Fibroblast of lung (primary cell): ENCODE measurements at regions not wholly inside any gene's neighbourhood (a gene's known extent, or its start where the extent isn't known, plus 50 kb on each side); places are given as distances from the start of the nearest gene placed in this dataset.

Source experiments
- DNase-seq, 2 donors: peaks; one replicate each; pipeline versions ENCODE4 v3.0.0 to v3.0.0-alpha.2; 2010; ENCODE audit warnings: low read depth in 2 of 2
- H2AFZ ChIP-seq: 2 replicates; pipeline ENCODE4 v1.5.1; 2012; ENCODE audit warnings: low read length, control low read depth, inconsistent platforms
- H3K27ac ChIP-seq: 2 replicates; pipeline ENCODE4 v1.5.1; 2011; ENCODE audit warnings: low read length, control low read depth; ENCODE audit not compliant: insufficient read depth
- H3K27me3 ChIP-seq: 2 replicates; pipeline ENCODE4 v1.5.1; 2011; ENCODE audit warnings: mild to moderate bottlenecking, low read length; ENCODE audit not compliant: control insufficient read depth, insufficient read depth
- H3K36me3 ChIP-seq: 2 replicates; pipeline ENCODE4 v1.5.1; 2011; ENCODE audit warnings: low read length; ENCODE audit not compliant: control insufficient read depth, insufficient read depth
- H3K4me1 ChIP-seq: 2 replicates; pipeline ENCODE4 v1.5.1; 2011; ENCODE audit warnings: low read length; ENCODE audit not compliant: control insufficient read depth, insufficient read depth; ENCODE audit errors: extremely low read depth
- H3K4me2 ChIP-seq: 2 replicates; pipeline ENCODE4 v1.5.1; 2011; ENCODE audit warnings: low read length, control low read depth; ENCODE audit not compliant: insufficient read depth; ENCODE audit errors: extremely low read depth
- H3K4me3 ChIP-seq, 4 experiments: fragments of 200-600 bp in 1 of 4; sonication (generic) in 1 of 4; replicated peaks in 1 of 4; 2 replicates each; pipeline ENCODE4 v1.5.1; 2011 to 2016; ENCODE audit warnings: low read length in 4 of 4, low read depth in 3 of 4, mild to moderate bottlenecking in 3 of 4, control low read depth in 2 of 4, inconsistent platforms in 1 of 4, mixed read lengths in 1 of 4; ENCODE audit not compliant: insufficient read depth in 1 of 4; ENCODE audit errors: control extremely low read depth in 1 of 4
- H3K79me2 ChIP-seq: 2 replicates; pipeline ENCODE4 v1.5.1; 2012; ENCODE audit warnings: mild to moderate bottlenecking, low read length, inconsistent platforms; ENCODE audit not compliant: control insufficient read depth, insufficient read depth
- H3K9ac ChIP-seq: 2 replicates; pipeline ENCODE4 v1.5.1; 2011; ENCODE audit warnings: mild to moderate bottlenecking, low read length, control low read depth; ENCODE audit not compliant: insufficient read depth
- H3K9me3 ChIP-seq: 2 replicates; pipeline ENCODE4 v1.5.1; 2012; ENCODE audit warnings: low read depth, low read length; ENCODE audit not compliant: control insufficient read depth, insufficient read depth
- H4K20me1 ChIP-seq: 2 replicates; pipeline ENCODE4 v1.5.1; 2011; ENCODE audit warnings: low read length; ENCODE audit not compliant: control insufficient read depth, insufficient read depth; ENCODE audit errors: extremely low read depth
- CTCF ChIP-seq, 2 donors: IDR thresholded peaks in 1 of 2; conservative IDR thresholded peaks in 1 of 2; 1 replicate in 1 of 2; 2 replicates in 1 of 2; pipeline ENCODE4 v1.5.1; 2011 to 2012; ENCODE audit warnings: low read length in 2 of 2, control low read depth in 1 of 2, inconsistent platforms in 1 of 2, low read depth in 1 of 2, mild to moderate bottlenecking in 1 of 2
- EZH2 ChIP-seq: IDR thresholded peaks from 2 replicates; pipeline ENCODE4 v1.5.1; 2012; ENCODE audit warnings: low read length, control low read depth, mild to moderate bottlenecking; ENCODE audit errors: missing control alignments

GRCh38 chr5:89950234-89950633 lies 459.3 kb downstream of the CETN3 start:
- H3K4me2 ChIP-seq: no peak overlapping the region
- no peak overlapping the region for H3K27ac ChIP-seq
- no peaks in the 10 kb centered on the region for H4K20me1 ChIP-seq
- H2AFZ ChIP-seq: no peak overlapping the region
- H3K79me2 ChIP-seq: no peaks in the 10 kb centered on the region
- no peak overlapping the region for H3K4me3 ChIP-seq
- H3K9me3 ChIP-seq: no peaks in the 10 kb centered on the region
- H3K4me1 ChIP-seq: no peaks in the 10 kb centered on the region
- H3K9ac ChIP-seq: no peak overlapping the region
- no peak for DNase-seq
- no peaks in the 10 kb centered on the region for H3K27me3 ChIP-seq
- no peak for TF ChIP-seq EZH2
- TF ChIP-seq CTCF (conservative IDR thresholded peaks at IDR 0.05 in 1 of 2, IDR thresholded peaks at IDR 0.05 in 1 of 2; ENCODE audit: low read depth in 1 of 2, low read length in 2 of 2): no peak
- H3K36me3 ChIP-seq: no peaks in the 10 kb centered on the region

- TF ChIP-seq EZH2: no peak
- TF ChIP-seq CTCF (conservative IDR thresholded peaks at IDR 0.05 in 1 of 2, IDR thresholded peaks at IDR 0.05 in 1 of 2; ENCODE audit: low read depth in 1 of 2, low read length in 2 of 2): no peak
- Histone ChIP-seq H3K9me3 (no peaks in the 10 kb centered on the region), H3K9ac (no peak overlapping the region), H2AFZ (no peak overlapping the region), H3K27ac (no peak overlapping the region), H3K4me2 (no peak overlapping the region), H3K4me1 (no peaks in the 10 kb centered on the region), H3K79me2 (no peaks in the 10 kb centered on the region), H3K4me3 (no peak overlapping the region), H3K27me3 (no peaks in the 10 kb centered on the region), H4K20me1 (no peaks in the 10 kb centered on the region), H3K36me3 (no peaks in the 10 kb centered on the region)
- DNase-seq: no peak
These were observed 460.6 kb downstream of the CETN3 start for GRCh38 chr5:89948977-89949376.

GRCh38 chr5:89946916-89947315 lies 462.6 kb downstream of the CETN3 start:
- Histone ChIP-seq H3K4me1 (no peaks in the 10 kb centered on the region), H3K4me3 (no peak overlapping the region), H4K20me1 (no peaks in the 10 kb centered on the region), H3K36me3 (no peaks in the 10 kb centered on the region), H3K9me3 (no peaks in the 10 kb centered on the region), H3K4me2 (no peak overlapping the region), H3K27me3 (no peaks in the 10 kb centered on the region), H2AFZ (no peak overlapping the region), H3K79me2 (no peaks in the 10 kb centered on the region), H3K27ac (no peak overlapping the region), H3K9ac (no peak overlapping the region)
- DNase-seq: no peak
- no peak for TF ChIP-seq EZH2
- no peak for TF ChIP-seq CTCF (conservative IDR thresholded peaks at IDR 0.05 in 1 of 2, IDR thresholded peaks at IDR 0.05 in 1 of 2; ENCODE audit: low read depth in 1 of 2, low read length in 2 of 2)
